Natural killer cell (primary cell): ENCODE measurements at regions not wholly inside any gene's neighbourhood (a gene's known extent, or its start where the extent isn't known, plus 50 kb on each side); places are given as distances from the start of the nearest gene placed in this dataset.

Source experiments
- ATAC-seq, 3 donors: fragments of 150-1000 bp in 2 of 3; fragments of 200-7000 bp in 1 of 3; cut with Tn5 transposase; 1 replicate in 1 of 3; 2 replicates in 2 of 3; pipeline ENCODE4 v1.10.0; 2021; ENCODE audit warnings: mild to moderate bottlenecking in 2 of 3, moderate library complexity in 2 of 3
- DNase-seq, 2 donors: peaks; one replicate each; pipeline versions ENCODE4 v3.0.0 to v3.0.0-alpha.2; 2013 to 2021; ENCODE audit warnings: mixed read lengths in 1 of 2
- H3K27ac ChIP-seq: one replicate; pipeline ENCODE4 v1.5.1; 2013; ENCODE audit warnings: mild to moderate bottlenecking, low read length
- H3K27me3 ChIP-seq: one replicate; pipeline ENCODE4 v1.6.1; 2013; ENCODE audit warnings: low read length; ENCODE audit not compliant: control insufficient read depth, insufficient read depth
- H3K36me3 ChIP-seq: one replicate; pipeline ENCODE4 v1.6.1; 2013; ENCODE audit warnings: low read length; ENCODE audit not compliant: control insufficient read depth, insufficient read depth
- H3K4me1 ChIP-seq: one replicate; pipeline ENCODE4 v1.6.1; 2013; ENCODE audit warnings: low read length; ENCODE audit not compliant: control insufficient read depth, insufficient read depth
- H3K4me3 ChIP-seq: one replicate; pipeline ENCODE4 v1.5.1; 2013; ENCODE audit warnings: low read length
- H3K9me3 ChIP-seq: one replicate; pipeline ENCODE4 v1.6.1; 2013; ENCODE audit warnings: low read length; ENCODE audit not compliant: control insufficient read depth, insufficient read depth
- H3K27ac Mint-ChIP-seq, 2 donors: one replicate each; pipeline ENCODE4 v1.8.0; 2022; ENCODE audit warnings: mild to moderate bottlenecking in 2 of 2, mixed read lengths in 2 of 2, moderate library complexity in 1 of 2
- H3K27me3 Mint-ChIP-seq, 2 donors: one replicate each; pipeline ENCODE4 v1.8.0; 2022; ENCODE audit warnings: low read depth in 2 of 2, mixed read lengths in 2 of 2
- H3K36me3 Mint-ChIP-seq: one replicate; pipeline ENCODE4 v1.8.0; 2022; ENCODE audit warnings: mixed read lengths
- H3K4me1 Mint-ChIP-seq, 2 donors: one replicate each; pipeline ENCODE4 v1.8.0; 2022; ENCODE audit warnings: mixed read lengths in 2 of 2
- H3K4me3 Mint-ChIP-seq: one replicate; pipeline ENCODE4 v1.8.0; 2022; ENCODE audit warnings: mild to moderate bottlenecking, moderate library complexity, mixed read lengths
- H3K9me3 Mint-ChIP-seq, 2 donors: one replicate each; pipeline ENCODE4 v1.8.0; 2022; ENCODE audit warnings: mixed read lengths in 2 of 2
- WGBS: methylation state at CpG from one replicate; pipeline ENCODE4 v1.1.7; 2013; ENCODE audit warnings: missing lambda C conversion rate; ENCODE audit not compliant: insufficient coverage; 5-methylcytosine and 5-hydroxymethylcytosine counted together
- intact Hi-C: fragments of 100-400 bp; cut with micrococcal nuclease; formaldehyde crosslinking; loops from one replicate; pipeline ENCODE4 v1.14.2; 2022
- TF ChIP-seq, protein P1 (sequence below): fragments of 200-600 bp; IDR thresholded peaks from one replicate; pipeline ENCODE4 v1.8.0; 2022; ENCODE audit warnings: antibody characterized with exemption

DNA sequence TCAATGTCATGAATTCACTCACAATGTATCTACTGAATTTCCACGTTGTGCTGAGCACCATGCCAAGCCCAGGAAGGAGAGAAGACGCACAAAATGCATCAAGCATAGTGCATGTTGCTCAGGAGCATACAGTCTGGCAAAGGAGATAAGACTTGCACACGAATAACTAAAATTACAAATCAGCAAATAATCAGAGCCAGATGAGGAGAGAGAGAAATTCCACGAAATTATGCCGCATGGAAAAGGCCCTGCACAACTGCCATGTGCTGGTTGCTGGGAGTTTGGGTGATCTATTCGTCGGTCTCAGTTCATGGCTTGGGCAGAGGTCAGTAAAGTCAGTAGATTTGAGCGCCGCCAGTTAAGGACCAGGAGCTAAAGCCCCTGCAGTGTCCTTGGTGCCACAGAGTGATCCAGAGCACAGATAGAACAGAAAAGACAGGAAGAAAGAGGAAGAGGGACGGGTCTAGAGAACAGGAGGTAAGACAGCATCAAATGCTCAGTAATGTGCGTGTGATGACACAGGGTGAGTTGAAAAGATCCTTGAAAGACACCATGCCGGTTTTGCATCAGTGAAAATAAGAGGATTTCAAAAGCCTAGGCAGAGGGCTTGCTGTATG, 55.1 kb upstream of the ZNF281 start:
- ATAC-seq, result no peak
- Histone ChIP-seq H3K4me1 (no peaks in the 10 kb centered on the region), H3K4me3 (no peak overlapping the region), H3K36me3 (no peaks in the 10 kb centered on the region), H3K27ac (no peak overlapping the region), H3K9me3 (no peaks in the 10 kb centered on the region), H3K27me3 (no peaks in the 10 kb centered on the region)
- H3K4me1 Mint-ChIP-seq, result no peaks in the 10 kb centered on the region
- TF ChIP-seq, protein P1, sequence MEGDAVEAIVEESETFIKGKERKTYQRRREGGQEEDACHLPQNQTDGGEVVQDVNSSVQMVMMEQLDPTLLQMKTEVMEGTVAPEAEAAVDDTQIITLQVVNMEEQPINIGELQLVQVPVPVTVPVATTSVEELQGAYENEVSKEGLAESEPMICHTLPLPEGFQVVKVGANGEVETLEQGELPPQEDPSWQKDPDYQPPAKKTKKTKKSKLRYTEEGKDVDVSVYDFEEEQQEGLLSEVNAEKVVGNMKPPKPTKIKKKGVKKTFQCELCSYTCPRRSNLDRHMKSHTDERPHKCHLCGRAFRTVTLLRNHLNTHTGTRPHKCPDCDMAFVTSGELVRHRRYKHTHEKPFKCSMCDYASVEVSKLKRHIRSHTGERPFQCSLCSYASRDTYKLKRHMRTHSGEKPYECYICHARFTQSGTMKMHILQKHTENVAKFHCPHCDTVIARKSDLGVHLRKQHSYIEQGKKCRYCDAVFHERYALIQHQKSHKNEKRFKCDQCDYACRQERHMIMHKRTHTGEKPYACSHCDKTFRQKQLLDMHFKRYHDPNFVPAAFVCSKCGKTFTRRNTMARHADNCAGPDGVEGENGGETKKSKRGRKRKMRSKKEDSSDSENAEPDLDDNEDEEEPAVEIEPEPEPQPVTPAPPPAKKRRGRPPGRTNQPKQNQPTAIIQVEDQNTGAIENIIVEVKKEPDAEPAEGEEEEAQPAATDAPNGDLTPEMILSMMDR, result no peak
- no peaks in the 10 kb centered on the region for H3K36me3 Mint-ChIP-seq
- no peaks in the 10 kb centered on the region for H3K9me3 Mint-ChIP-seq
- 89% methylated on average over 12 of the region's 12 CpGs for WGBS
- no peak overlapping the region for H3K4me3 Mint-ChIP-seq
- intact Hi-C loops, result no loop called here
- DNase-seq, result no peak
- no peak overlapping the region for H3K27ac Mint-ChIP-seq
- H3K27me3 Mint-ChIP-seq, result peaks cover 11 to 57% of the 10 kb centered on the region in 2 donors
